ENCODE measurements at regions not wholly inside any gene's neighbourhood (a gene's known extent, or its start where the extent isn't known, plus 50 kb on each side); places are given as distances from the start of the nearest gene placed in this dataset.

DNA sequence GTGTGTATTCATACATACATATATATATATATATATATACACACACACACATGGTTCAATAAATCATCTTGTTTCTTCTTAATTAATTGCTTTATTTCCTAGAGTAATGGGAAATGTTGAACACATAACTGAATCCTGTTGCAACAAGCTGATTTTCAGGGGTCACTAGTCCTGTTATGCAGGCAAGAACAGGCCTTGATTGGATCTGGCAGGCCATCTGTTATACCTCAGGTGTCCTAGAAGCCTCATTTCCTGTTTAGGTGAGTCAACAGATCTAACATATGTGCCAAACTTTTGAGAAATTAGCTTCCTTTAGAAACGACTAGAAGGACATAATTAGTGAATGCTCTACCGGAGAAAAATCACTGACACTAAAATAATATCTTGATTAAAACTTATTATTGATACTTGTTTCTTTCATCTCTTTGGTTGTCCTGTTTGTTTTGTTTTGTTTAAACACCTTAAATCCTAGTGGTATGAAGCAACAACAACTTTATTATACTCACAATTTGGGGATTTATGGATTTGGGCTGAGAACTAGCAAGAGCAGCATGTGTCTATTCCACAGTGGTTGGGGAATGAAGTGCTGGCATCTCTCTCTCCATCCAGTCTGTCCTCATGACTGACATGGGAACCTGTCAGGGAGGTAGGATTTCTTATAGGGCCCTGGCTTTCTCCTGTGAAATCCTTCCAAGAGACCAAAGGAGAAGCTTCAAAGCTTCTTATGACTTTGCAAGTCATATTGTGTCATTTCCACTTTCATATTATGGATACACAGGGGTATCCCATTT, 552.6 kb downstream of the NSUN3 start:
- DNase-seq, result no peak

DNA sequence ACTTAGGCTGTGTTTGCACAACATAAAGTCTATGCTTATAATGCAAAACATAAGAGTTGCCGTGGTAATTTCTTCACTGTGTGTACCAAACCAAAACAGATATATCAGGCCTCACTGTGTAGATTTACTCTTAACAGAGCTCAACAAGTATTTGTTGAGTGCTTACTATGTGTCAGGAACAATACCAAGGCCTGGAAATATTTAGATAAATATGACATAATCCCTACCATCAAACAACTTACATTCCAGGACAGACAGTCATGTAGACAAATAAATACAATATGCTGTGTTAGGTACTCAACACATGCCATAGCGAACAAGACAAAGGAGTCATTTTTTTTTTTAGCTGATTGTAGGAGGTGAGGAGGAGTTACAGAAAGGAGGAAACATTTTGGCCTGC, 554.0 kb downstream of the NSUN3 start:
- DNase-seq, result peak; percentile 1 to 11

DNA sequence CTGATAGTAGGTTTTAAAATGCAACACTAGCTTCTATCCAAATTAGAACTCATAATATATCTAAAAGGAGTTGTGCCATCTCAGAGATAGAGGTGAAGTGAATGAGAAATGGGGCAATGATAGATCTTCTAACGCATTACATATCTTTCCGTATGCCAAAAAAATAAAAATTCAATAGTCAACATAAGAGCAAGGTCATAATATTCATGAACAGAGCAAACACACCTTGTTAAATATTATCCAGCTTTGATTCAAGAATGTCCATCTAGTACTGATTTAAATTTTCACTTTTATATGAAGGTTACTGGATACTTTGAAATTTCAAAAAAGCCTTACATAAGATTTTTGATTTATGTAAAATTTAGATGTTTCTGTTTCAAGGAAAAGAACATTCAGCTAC, 554.5 kb downstream of the NSUN3 start:
- DNase-seq, result no peak

DNA sequence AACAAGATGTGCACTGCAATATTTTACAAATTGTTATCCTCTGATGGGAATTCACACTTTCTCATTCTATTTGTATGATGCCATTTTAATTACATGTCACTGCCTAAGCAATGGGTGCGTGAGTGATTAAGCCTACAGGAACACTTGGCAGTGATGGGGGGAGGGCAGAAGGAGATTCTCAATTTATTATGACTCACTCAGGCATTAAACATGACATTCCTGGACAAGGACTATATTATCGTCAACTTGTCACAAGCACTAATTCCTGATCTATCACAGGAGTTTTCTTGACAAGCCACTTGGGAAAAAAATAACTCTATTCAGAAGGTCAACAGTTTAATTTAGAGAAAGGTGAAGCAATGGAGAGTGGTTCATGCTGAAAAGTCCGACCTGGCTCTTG, 556.8 kb downstream of the NSUN3 start:
- no peak for DNase-seq

DNA sequence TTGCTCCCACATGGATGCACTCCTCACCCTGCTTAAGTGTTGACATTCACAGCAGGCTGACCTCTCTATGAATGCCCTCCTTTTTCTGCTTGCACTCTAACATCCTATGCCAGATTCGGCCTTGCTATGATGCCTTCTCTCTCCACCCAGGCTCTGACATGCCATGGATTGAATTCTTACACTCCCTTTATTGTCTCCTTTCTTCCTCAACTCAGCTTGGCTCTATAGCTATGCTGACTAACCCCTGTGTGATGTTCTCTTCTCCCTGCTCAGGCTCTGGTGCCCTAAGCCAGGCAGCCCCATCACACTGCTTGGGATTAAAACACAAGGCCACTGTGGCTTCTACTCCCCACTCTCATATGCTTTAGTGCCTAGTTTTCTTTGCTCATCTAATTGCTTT, 563.7 kb downstream of the NSUN3 start:
- DNase-seq, result no peak

DNA sequence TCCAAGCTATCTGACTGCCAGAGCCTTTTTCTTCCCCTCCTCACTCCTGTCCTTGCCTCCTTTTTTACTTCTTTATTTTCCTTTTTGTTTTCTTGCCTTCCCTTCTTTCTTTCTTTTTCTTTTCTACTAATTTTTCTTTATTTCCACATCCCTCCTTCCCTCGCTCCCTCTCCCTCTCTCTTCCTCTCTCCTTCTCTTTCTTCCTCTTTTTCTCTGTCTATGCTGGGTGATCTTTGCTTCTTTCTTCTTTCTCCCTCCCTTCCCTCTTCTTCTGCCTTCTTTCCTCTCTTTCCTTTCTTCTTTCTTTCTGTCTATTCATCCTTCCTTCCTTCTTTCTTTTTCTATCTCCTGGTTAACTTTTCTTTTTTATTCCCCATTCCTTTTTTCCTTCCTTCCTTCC, 564.8 kb downstream of the NSUN3 start:
- no peak for DNase-seq

DNA sequence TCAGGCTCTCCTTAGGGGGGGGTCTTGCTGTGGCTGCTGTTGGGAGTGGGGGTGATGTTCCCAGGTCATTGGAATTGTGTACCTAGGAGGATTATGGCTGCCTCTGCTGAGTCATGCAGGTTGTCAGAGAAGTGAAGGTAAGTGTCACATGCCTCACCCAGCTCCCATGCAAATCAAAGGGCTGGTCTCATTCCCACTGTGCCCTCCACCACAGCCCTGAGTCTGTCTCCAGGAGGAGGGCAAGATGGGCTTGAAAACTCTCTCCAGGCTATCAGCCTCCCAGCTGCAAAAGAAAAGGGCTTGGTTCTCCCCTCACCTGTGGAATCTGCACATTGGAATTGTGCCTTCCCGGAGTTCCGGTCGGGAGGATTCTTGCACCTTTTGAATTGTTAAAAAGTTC, 580.5 kb downstream of the NSUN3 start:
- peak in 1 of 2 experiments; percentile 45 for DNase-seq

DNA sequence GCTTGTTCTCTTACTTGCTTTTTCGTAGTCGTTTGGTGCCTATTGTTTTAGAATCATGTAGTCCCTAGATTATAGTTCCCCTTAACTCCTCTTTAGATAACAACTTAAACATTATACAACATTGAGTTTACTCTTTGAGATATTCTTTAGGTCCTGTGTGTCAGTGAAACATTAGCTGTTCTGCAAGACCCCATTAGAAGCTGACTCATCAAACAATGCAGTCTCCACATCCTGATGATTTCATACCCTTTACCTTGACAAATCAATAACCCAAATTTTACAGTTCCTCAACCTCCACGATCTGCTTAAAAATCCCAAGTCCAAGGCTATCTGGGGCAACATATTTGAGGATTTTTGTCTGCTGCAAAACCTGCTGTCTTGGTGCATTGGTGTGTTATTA, 582.9 kb downstream of the NSUN3 start:
- no peak for DNase-seq

DNA sequence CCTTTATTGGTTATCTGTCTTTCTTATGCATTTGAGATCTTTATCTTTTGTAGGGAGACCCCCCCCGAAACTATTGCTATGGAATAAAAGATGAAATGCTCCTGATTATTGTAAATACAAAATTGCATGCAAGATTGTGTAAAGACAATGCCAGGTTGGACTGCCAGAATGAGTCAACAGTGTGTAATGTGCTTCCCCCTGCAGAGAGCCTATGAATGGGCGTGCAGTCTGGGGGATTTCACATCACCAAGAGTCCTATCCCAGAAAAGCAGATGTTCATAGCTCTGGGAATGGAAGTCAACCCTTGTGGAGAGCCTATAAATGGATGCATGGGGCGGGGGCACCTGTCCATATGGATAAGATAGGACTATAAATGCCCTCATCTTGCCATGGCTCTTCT, 584.3 kb downstream of the NSUN3 start:
- no peak for DNase-seq

DNA sequence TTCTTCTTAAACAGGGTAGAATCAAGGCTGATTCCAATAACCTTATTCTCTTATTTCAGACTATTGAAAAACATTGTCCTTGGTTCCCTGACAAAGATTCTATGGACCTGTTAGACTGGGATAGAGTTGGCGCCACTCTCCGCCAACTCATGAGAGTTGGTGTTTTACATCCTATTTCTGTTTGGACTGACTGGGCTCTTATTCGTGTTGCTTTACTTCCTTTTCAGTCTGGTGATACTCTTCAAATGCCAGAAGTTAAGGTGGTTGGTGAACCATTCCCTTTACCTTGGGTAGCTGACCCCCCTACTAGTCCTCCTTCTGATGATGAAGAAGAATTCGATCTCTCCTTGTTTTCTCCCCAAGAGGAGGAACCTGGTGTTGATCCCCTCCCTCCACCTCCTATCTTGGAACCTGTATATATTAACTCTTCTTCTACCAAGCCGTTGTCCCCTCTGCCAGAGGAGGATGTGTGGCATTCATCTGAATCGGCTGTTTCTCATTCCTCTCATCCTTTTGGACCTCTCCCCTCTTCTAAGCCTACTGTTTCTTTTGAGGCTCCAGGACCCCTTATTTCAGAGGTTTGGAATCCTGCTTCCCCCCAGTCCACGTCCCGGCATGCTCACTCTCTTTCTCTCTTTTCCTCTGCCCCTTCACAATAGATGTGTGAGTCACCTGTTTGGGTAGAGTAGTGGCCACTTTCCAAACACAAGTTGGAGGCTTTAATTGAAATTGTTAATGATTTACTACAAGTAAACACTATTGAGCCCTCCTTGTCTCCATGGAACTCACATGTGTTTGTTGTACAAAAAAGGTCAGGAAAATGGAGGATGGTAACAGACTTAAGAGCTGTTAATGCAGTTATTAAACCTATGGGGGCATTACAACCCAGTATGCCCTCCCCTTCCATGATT, 585.7 kb downstream of the NSUN3 start:
- DNase-seq, result peak in 1 of 2 experiments; percentile 5

DNA sequence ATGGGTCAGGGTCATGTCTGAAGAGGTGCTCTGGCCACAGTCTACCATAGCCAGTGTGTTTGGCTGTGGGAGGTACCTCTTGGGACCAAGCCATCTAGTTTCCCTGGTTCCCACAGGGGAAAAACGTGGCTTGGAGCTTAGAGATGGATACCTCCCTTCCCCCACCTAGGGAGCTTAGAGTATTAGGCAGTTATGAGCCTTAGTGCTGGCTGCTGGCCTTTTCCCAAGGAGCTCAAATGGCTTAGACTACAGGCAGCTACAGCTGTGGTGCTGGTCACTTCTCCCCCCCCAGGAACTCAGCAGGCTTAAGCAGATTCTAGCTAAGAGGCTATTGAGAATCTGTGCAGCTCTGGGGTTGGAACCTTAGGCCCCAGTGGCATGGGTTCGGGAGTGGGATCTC, 591.2 kb downstream of the NSUN3 start:
- DNase-seq, result no peak

DNA sequence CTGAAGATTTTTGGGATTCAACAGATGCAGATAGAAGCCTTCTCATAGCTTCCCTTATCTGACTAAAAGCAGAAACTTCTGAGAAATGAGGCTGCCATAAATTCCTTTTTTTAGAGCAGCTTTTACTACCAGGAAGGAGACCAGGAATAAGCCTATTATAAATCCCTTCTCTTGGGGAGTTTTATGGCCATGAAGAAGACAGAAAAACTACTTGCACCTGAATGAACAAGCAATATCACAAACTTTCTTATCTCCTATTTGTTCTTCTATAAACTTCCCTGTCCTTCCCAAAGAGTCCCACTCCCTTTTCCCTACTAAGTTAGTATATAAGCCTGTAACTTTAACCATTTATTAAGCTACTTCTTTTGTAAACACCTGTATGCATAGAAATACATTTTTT, 603.1 kb downstream of the NSUN3 start:
- no peak for DNase-seq

DNA sequence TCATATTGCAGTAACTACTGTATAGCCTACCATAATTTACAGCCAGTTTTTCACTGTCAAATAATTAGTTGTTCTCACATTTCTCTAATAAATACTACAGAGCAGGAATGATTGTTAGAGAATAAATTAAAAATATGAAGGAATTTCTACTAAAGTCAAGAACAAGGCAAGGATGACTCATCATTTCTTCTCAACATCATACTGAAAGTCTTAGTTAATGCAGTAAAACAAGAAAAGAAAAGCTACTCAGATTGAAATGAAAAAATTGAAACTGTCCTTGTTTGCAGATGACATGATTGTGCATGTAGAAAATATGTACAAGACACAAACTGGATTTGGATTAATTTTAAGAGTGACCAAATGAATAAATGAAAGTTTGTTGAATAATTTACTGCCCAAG, 608.2 kb downstream of the NSUN3 start:
- no peak for DNase-seq

DNA sequence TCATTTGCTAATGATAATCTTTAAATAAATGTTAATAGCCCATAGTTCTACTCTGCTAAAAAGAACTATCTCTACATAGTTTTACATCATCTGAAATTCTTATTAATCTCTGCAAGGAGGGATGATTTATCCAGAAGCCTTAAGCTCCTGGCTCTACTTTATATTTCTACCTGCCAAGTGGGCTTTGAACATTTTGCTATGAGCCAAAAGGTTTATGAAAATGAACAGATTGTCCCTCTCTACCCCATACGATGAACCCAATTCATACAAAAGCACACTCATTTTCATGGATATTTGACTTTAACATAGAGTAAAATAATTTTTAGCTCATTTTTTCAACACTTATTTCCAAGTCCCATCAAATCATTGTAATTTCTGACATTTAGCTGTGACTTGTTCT, 611.0 kb downstream of the NSUN3 start:
- no peak for DNase-seq

DNA sequence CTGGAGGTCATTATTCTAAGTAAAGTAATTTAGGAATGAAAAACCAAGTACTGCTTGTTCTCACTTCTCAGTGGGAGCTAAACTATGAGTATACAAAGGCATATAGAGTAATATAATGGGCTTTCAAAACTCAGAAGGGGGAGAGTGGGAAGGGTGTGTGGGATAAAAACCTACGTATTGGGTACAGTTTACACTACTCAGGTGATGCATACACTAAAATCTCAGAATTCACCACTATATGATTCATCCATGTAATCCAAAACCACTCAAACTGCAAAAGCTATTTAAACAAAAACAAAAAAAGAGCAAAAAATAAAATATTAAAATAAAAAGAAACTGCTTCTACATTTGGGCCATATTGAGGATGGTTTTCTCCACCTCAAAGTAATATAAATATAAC, 623.3 kb downstream of the NSUN3 start:
- no peak for DNase-seq

DNA sequence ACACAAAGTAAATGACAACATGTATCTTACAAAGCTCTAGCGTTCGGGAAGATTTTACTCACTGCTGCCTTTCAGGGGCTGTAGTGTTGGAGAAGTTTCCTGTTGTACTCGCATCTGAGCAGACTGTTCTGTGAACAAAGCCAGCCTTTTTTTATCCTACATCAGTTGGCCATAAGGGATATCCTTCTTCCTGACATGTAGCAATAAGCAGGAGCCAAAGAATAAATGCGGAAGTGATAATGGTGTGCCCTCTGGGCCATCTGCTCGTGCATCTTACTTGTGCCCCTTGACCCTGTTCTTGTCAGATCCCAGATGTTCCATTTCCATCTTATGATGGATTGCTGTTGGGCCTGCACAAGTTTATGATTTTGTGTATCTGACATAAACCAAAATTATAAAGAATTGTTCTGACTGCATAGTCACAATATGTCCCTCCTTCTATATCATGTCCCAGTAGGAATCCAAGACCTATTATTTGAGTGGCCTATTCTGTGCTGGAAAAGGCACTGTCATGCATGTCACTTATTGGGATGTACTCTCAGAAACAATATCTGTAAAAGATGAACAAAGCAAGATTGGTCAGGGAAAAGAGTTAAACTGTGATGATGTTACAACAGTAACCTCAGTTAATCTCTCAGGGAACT, 631.3 kb downstream of the NSUN3 start:
- no peak for DNase-seq

DNA sequence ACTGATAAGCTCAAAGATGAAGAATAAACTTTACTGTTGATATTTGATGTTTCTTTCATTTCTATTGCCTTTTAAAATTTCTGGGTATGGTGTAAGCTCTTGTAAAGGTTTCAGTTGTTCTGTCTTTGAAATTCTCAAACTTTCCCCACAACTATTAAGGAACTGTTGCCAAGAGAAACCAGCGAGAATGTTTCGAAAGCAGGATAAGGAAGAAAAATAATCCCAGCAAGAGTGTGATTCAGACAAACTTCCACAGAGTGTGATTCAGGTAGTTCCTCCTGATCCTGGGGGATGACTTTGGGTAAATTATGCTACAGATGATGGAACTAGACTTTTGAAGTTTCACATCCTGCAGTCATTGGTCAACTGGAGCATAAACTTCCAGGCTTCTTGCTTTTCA, 632.0 kb downstream of the NSUN3 start:
- no peak for DNase-seq

DNA sequence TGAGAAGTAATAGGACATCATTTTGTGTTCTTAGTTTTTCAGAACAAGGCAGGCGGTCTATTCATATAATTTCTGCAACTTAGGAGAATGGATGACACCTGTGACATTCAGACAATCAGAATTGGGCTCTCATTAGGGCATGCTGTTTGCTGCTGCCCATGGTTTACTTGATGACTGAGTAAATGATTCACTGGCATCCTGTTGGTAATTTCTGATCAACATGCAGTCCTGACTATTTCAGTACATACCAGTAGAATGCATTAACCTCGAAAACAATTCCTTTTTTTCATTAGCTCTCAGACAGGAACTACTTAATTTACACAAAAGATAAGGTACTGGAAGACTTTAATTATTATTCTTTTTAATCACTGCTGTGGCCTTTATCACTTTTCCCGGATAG, 641.6 kb downstream of the NSUN3 start:
- DNase-seq, result no peak

DNA sequence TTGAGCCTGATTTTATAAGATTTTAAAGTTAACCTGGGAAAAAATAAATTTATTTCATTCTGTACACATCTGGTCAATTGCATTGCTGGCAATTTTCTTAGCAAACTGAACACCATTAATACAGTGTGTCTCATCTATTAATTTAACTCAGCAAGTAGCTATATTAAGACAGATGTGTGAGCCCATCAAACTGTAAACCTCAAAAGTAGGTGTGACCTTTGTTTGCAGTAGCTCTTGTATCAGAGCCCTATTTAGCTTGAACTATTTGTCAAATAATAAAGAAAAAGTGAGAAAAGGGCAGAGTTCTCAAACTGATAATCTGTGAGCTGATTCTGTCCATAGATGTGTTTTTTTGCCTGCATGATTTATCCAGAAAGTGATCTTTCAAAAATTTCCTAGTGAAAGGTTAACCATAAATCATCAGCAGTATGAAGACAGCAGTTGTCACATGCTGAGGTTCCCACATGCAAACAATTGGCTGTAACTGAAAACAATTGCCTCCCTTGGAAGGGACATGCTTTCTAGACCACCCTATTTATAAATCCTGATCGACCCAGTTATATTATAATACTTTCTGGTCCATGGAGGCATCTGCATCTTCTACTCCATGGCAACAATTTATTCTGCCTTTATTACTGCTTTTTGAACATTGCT, 646.5 kb downstream of the NSUN3 start:
- no peak for DNase-seq

DNA sequence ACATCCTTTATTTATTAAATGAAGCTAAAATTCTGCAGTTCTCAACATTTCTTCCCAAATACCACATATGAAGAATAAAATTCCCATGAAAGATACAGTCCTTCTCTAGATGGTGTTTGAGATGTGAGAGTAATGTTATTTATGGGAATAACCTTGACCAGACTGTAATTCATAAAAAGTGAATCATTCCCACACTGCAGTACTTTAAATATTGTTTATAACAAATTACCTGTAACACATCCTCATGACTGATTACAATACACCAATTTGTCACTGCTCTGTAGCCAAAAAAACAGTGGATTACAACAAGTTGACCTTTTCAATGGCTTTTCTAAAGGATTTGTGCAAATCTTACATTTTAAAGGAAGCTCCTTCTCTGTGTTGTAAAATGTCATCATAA, 651.3 kb downstream of the NSUN3 start:
- DNase-seq, result no peak

DNA sequence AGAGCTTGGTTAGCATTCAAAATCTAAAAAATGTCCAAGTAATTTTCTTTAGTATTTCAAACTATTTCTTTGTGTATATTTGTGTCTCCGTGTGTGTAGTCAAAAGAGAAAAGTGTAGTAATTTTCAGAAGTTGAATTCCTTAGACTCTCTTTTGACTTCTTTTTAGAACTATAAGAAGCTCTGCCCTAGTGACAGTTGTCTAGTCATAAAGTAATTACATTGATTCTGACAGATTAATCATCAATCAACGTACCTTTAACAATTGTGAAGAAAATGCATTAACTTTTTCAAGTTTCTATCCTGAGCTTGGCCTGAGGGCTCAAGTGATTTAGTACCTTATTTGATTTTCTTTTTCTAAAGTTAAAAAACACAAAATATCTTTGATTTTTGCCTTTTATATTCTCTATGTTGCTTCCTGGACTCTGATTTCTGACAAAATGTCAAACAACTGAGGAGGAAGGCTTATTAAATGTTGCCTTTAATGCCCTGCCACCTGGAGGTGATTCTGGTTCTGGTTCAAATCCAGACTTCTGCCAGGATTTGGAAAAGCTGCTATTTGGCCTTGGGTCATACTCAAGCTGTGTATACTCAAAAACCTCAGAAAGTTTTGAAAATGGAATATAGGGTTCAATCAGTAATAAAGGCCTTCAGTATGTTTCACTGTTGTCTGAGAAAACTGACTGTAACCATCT, 653.6 kb downstream of the NSUN3 start:
- DNase-seq, result no peak

DNA sequence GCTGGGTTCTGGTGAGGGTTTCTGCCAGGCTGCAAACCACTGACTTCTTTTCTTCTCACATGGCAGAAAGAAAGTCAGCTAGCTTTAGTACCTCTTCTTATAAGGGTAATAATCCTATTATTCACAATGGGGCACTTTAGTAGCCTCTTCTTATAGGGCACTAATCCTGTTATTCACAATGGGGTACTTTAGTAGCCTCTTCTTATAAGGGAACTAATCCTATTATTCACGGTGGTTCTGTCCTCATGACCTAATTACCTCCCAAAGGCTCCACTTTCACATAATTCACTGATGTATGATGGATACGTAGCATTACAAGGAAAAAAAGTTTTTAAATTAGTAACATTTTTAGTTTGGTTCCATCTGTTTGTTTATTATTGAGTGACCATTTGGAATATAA, 671.3 kb downstream of the NSUN3 start:
- DNase-seq, result no peak

DNA sequence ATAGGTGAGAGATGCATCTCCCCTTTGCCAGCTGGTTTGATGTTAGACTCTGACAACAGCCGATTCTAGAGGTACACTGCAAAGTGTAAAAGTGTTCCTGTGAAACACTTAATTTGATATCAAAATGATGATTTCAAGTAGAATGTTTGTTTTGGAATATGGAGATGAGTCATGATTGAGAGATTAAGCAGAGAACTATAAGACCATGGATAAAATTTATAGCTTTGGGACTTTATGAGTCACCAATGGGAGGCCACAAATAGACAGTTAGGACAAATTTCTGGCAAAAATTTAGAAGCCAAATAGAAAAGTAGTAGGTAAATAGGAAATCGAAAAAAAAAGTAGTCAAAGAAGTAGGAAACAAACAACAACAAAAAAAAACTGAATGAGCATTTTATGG, 672.5 kb downstream of the NSUN3 start:
- DNase-seq, result no peak
